WTC11 (cell line): ENCODE measurements at regions not wholly inside any gene's neighbourhood (a gene's known extent, or its start where the extent isn't known, plus 50 kb on each side); places are given as distances from the start of the nearest gene placed in this dataset.

Experiments
- ATAC-seq: fragments of 200-7000 bp; cut with Tn5 transposase; 2 replicates; pipeline ENCODE4 v1.10.0; 2021; ENCODE audit warnings: mild to moderate bottlenecking, moderate library complexity
- CTCF ChIA-PET: fragments of 300-600 bp; sonication (Branson Sonifier 250); formaldehyde crosslinking; loops from one replicate; lab custom pipeline; 2021; ENCODE audit warnings: antibody characterized with exemption; lab: Charles Lee
- POLR2A ChIA-PET: fragments of 350-600 bp; sonication (Branson Sonifier 250); formaldehyde crosslinking; loops from one replicate; lab custom pipeline; 2021; ENCODE audit warnings: antibody characterized with exemption; lab: Charles Lee
- DNase-seq: peaks from one replicate; pipeline ENCODE4 v3.0.0; 2021; ENCODE audit warnings: low spot score
- H3K27ac Mint-ChIP-seq: 2 replicates; pipeline ENCODE4 v1.8.0; 2021; ENCODE audit warnings: mixed read lengths
- H3K27me3 Mint-ChIP-seq: 2 replicates; pipeline ENCODE4 v1.8.0; 2021; ENCODE audit warnings: low read depth, mild to moderate bottlenecking, moderate library complexity, mixed read lengths
- H3K36me3 Mint-ChIP-seq: 2 replicates; pipeline ENCODE4 v1.8.0; 2021; ENCODE audit warnings: mixed read lengths
- H3K4me1 Mint-ChIP-seq: 2 replicates; pipeline ENCODE4 v1.8.0; 2022; ENCODE audit warnings: mixed read lengths
- H3K4me3 Mint-ChIP-seq: 2 replicates; pipeline ENCODE4 v1.8.0; 2021; ENCODE audit warnings: mild to moderate bottlenecking, moderate library complexity, mixed read lengths
- H3K9me3 Mint-ChIP-seq: 2 replicates; pipeline ENCODE4 v1.8.0; 2021; ENCODE audit warnings: mixed read lengths
- ELF4 ChIP-seq: sonication (generic); formaldehyde crosslinking; IDR thresholded peaks from 2 replicates; pipeline ENCODE4 v1.8.1; 2022; ENCODE audit warnings: low read depth, mild to moderate bottlenecking, moderate library complexity, missing genetic modification reagents
- ESRRA ChIP-seq: sonication (generic); formaldehyde crosslinking; IDR thresholded peaks from 2 replicates; pipeline ENCODE4 v1.8.1; 2022; ENCODE audit warnings: mild to moderate bottlenecking, missing genetic modification reagents, borderline replicate concordance
- FOXK1 ChIP-seq: sonication (generic); formaldehyde crosslinking; IDR thresholded peaks from 2 replicates; pipeline ENCODE4 v1.8.0; 2022; ENCODE audit warnings: mild to moderate bottlenecking, moderate library complexity, missing genetic modification reagents
- GTF2I ChIP-seq: fragments of 250-450 bp; sonication (Bioruptor Pico); conservative IDR thresholded peaks from 2 replicates; pipeline ENCODE4 v1.4.0; 2021; ENCODE audit warnings: mild to moderate bottlenecking
- JAZF1 ChIP-seq: fragments of 250-450 bp; sonication (Bioruptor Pico); IDR thresholded peaks from 2 replicates; pipeline ENCODE4 v1.9.0; 2021; ENCODE audit warnings: moderate library complexity, mild to moderate bottlenecking, inconsistent platforms
- OVOL2 ChIP-seq: fragments of 250-450 bp; sonication (Bioruptor Pico); IDR thresholded peaks from 2 replicates; pipeline ENCODE4 v1.9.0; 2021; ENCODE audit warnings: mild to moderate bottlenecking, borderline replicate concordance
- SMAD3 ChIP-seq: sonication (generic); formaldehyde crosslinking; IDR thresholded peaks from 2 replicates; pipeline ENCODE4 v1.8.0; 2022; ENCODE audit warnings: missing genetic modification reagents, mild to moderate bottlenecking, borderline replicate concordance
- SMAD4 ChIP-seq: sonication (generic); formaldehyde crosslinking; IDR thresholded peaks from 2 replicates; pipeline ENCODE4 v1.8.0; 2022; ENCODE audit warnings: mild to moderate bottlenecking, missing genetic modification reagents
- USF1 ChIP-seq: sonication (generic); formaldehyde crosslinking; IDR thresholded peaks from 2 replicates; pipeline ENCODE4 v1.8.0; 2022; ENCODE audit warnings: mild to moderate bottlenecking, missing genetic modification reagents
- ZNF121 ChIP-seq: sonication (generic); formaldehyde crosslinking; IDR thresholded peaks from 2 replicates; pipeline ENCODE4 v1.8.0; 2023; ENCODE audit warnings: missing genetic modification reagents
- ZNF138 ChIP-seq: sonication (generic); formaldehyde crosslinking; conservative IDR thresholded peaks from 2 replicates; pipeline ENCODE4 v1.8.1; 2022; ENCODE audit warnings: mild to moderate bottlenecking, moderate library complexity, missing genetic modification reagents
- ZNF281 ChIP-seq: sonication (generic); formaldehyde crosslinking; IDR thresholded peaks from 2 replicates; pipeline ENCODE4 v1.8.0; 2023; ENCODE audit warnings: mild to moderate bottlenecking, missing genetic modification reagents
- ZNF416 ChIP-seq: fragments of 250-450 bp; sonication (Bioruptor Pico); IDR thresholded peaks from 2 replicates; pipeline ENCODE4 v1.9.0; 2021; ENCODE audit warnings: mild to moderate bottlenecking, inconsistent platforms
- ZNF512 ChIP-seq: sonication (generic); formaldehyde crosslinking; IDR thresholded peaks from 2 replicates; pipeline ENCODE4 v1.8.1; 2022; ENCODE audit warnings: missing genetic modification reagents, borderline replicate concordance
- ZNF671 ChIP-seq: fragments of 250-450 bp; sonication (Bioruptor Pico); IDR thresholded peaks from 2 replicates; pipeline ENCODE4 v1.8.0; 2021; ENCODE audit warnings: mild to moderate bottlenecking
- TF ChIP-seq, protein P1 (sequence below): sonication (generic); formaldehyde crosslinking; conservative IDR thresholded peaks from 2 replicates; pipeline ENCODE4 v1.8.1; 2022; ENCODE audit warnings: mild to moderate bottlenecking, missing genetic modification reagents
- TF ChIP-seq, protein P2 (sequence below): fragments of 200-600 bp; IDR thresholded peaks from 2 replicates; pipeline ENCODE4 v1.8.0; 2022; ENCODE audit warnings: antibody characterized with exemption
- TF ChIP-seq, protein P3 (sequence below): sonication (generic); formaldehyde crosslinking; IDR thresholded peaks from 2 replicates; pipeline ENCODE4 v1.8.1; 2023; ENCODE audit warnings: mild to moderate bottlenecking, missing genetic modification reagents, moderate library complexity

DNA sequence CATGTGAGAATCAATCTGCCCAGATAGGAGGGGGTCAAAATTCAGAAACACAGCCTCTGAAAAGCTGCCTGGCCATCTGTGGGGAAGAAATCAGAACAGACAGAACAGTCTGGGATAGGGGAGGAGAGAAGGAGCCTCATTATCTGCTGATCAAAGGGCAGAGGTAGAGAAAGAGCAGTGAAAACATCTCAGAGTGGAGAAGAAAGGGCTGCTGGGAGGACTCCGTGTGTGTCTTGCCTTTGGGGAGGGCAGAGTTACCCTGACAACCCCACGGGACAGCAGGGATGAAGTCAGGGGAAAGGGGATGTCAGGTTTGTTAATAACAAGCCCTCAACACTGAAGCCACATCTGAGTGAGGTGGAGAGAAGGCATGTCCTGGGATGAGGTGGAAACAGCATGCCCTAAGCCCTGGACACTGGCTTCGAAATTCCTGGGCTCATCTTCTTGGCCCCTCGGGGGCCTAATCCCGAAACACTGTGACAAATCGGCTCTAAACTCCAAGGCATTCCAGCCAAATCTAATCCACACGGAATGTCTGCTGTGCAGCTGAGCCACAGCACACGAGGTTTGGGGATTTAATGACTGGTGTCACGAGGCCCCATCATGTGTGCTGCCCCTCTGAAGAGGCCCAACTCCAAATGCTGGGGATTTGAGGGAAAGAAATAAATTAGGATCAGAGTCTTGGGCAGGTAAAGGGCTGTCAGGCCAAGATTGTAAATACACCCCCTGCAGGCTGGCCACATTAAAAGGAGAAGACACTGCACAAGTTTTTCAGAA, 82.8 kb upstream of the FGFR2 start:
- H3K4me1 Mint-ChIP-seq: peaks cover 23% of the 10 kb centered on the region
- H3K4me3 Mint-ChIP-seq: no peak overlapping the region
- peaks cover 16% of the 10 kb centered on the region for H3K36me3 Mint-ChIP-seq
- no peak for TF ChIP-seq ZNF416 (CRISPR knock-in tag)
- no peak for TF ChIP-seq ELF4 (CRISPR knock-in tag)
- TF ChIP-seq JAZF1 (CRISPR knock-in tag): no peak
- TF ChIP-seq, protein P1, sequence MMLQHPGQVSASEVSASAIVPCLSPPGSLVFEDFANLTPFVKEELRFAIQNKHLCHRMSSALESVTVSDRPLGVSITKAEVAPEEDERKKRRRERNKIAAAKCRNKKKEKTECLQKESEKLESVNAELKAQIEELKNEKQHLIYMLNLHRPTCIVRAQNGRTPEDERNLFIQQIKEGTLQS (CRISPR knock-in tag): no peak
- TF ChIP-seq, all 79 proteins: peak for 0
- CTCF ChIA-PET: interaction anchor here (2.0 kb wide), 1 partner anchor 18 kb away, joined by 5 read pairs; no protein-coding TSS in a partner anchor
- Mint-ChIP-seq H3K9me3 (peaks cover 25% of the 10 kb centered on the region), H3K27ac (no peak overlapping the region), H3K27me3 (no peaks in the 10 kb centered on the region; the same call in 1 of the 2 replicates)
- ATAC-seq: no peak; the same call in 1 of the 2 replicates
- POLR2A ChIA-PET: no interaction called here
- no peak for DNase-seq

DNA sequence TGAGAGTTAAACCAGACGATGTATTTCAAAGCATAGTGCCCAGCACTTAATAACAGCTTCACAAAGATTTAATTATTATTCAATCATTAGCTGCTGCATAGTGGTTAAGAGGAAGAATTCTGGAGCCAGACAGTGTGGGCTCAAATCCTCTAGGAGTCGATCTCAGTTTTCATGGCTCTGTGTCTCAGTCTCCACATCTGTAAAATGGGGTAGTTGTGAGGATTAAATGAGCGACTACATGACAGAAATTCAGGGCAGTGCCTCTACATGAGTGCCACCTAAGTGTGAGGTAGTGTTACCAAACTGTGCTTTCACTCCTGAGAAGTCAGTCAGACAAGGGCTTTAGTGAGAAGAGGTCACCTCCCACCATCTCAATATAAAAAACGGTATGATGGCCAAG, 81.7 kb upstream of the FGFR2 start:
- ATAC-seq: no peak
- no peak overlapping the region for H3K4me3 Mint-ChIP-seq
- TF ChIP-seq, protein P2, sequence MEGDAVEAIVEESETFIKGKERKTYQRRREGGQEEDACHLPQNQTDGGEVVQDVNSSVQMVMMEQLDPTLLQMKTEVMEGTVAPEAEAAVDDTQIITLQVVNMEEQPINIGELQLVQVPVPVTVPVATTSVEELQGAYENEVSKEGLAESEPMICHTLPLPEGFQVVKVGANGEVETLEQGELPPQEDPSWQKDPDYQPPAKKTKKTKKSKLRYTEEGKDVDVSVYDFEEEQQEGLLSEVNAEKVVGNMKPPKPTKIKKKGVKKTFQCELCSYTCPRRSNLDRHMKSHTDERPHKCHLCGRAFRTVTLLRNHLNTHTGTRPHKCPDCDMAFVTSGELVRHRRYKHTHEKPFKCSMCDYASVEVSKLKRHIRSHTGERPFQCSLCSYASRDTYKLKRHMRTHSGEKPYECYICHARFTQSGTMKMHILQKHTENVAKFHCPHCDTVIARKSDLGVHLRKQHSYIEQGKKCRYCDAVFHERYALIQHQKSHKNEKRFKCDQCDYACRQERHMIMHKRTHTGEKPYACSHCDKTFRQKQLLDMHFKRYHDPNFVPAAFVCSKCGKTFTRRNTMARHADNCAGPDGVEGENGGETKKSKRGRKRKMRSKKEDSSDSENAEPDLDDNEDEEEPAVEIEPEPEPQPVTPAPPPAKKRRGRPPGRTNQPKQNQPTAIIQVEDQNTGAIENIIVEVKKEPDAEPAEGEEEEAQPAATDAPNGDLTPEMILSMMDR: no peak
- TF ChIP-seq GTF2I (CRISPR knock-in tag): 0 out of 2 replicates have a peak, but pooled peaks have one; percentile 25

GRCh38 chr10:121678631-121679174, 80.5 kb upstream of the FGFR2 start:
- Mint-ChIP-seq H3K4me3 (no peak overlapping the region), H3K36me3 (peaks cover 24% of the 10 kb centered on the region), H3K27ac (no peak overlapping the region)
- DNase-seq: no peak
- CTCF ChIA-PET: interaction anchor here (0.6 kb wide), 1 partner anchor 373 kb away, joined by 3 read pairs; no protein-coding TSS in a partner anchor
- no peak for TF ChIP-seq ZNF138 (CRISPR knock-in tag)
- TF ChIP-seq ZNF281 (CRISPR knock-in tag): no peak
- TF ChIP-seq, protein P3, sequence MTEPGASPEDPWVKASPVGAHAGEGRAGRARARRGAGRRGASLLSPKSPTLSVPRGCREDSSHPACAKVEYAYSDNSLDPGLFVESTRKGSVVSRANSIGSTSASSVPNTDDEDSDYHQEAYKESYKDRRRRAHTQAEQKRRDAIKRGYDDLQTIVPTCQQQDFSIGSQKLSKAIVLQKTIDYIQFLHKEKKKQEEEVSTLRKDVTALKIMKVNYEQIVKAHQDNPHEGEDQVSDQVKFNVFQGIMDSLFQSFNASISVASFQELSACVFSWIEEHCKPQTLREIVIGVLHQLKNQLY: no peak
- no peak for TF ChIP-seq ZNF121 (CRISPR knock-in tag)
- TF ChIP-seq, all 79 proteins: peak for 0
- H3K27me3 Mint-ChIP-seq: no peaks in the 10 kb centered on the region; the same call in 1 of the 2 replicates
- peaks cover 15% of the 10 kb centered on the region for H3K4me1 Mint-ChIP-seq
- POLR2A ChIA-PET: no interaction called here
- no peak for ATAC-seq
- peaks cover 33% of the 10 kb centered on the region for H3K9me3 Mint-ChIP-seq

More for the DNA sequence above, 81.7 kb upstream of the FGFR2 start:
- no peaks in the 10 kb centered on the region; the same call in 1 of the 2 replicates for H3K27me3 Mint-ChIP-seq
- H3K9me3 Mint-ChIP-seq: peaks cover 31% of the 10 kb centered on the region
- ChIA-PET CTCF (no interaction called here), POLR2A (no interaction called here)
- peaks cover 22% of the 10 kb centered on the region for H3K36me3 Mint-ChIP-seq
- H3K27ac Mint-ChIP-seq: no peak overlapping the region
- no peak for DNase-seq
- peaks cover 19% of the 10 kb centered on the region for H3K4me1 Mint-ChIP-seq

DNA sequence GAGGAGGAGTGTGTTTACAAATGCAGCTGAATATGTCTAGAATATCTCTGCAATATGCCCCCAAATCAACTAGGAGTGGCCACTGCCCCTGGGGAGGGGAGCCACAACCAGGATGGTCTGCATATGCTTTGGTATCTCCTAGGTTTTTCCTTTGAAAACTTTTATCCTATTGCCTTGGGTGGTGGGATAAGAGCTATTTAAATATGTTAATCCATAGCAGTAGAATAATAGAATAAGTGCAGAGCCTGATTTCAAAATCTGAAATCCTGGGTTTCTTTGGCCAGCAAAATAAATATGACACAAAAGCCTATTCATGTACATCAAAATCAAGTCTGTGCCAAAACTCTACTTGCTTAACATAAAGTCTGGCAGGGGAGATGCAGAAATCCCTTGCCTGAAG, 79.6 kb upstream of the FGFR2 start:
- POLR2A ChIA-PET: no interaction called here
- Mint-ChIP-seq H3K27me3 (no peaks in the 10 kb centered on the region; the same call in 1 of the 2 replicates), H3K9me3 (peaks cover 33% of the 10 kb centered on the region), H3K4me1 (peaks cover 15% of the 10 kb centered on the region), H3K36me3 (peaks cover 24% of the 10 kb centered on the region), H3K27ac (no peak overlapping the region), H3K4me3 (no peak overlapping the region)
- CTCF ChIA-PET: no interaction called here
- DNase-seq (no peak), ATAC-seq (no peak)
- TF ChIP-seq FOXK1 (no peak), SMAD3 (CRISPR knock-in tag) (no peak), ZNF512 (CRISPR knock-in tag) (no peak), JAZF1 (CRISPR knock-in tag) (no peak), SMAD4 (no peak), USF1 (no peak), ZNF671 (CRISPR knock-in tag) (no peak), OVOL2 (CRISPR knock-in tag) (no peak), ESRRA (CRISPR knock-in tag) (no peak)
